CD4-positive, alpha-beta T cell (primary cell): ENCODE measurements at regions not wholly inside any gene's neighbourhood (a gene's known extent, or its start where the extent isn't known, plus 50 kb on each side); places are given as distances from the start of the nearest gene placed in this dataset.
"Not testable (repeated sequence)": the region's sequence is repeated elsewhere in the genome, so short reads cannot be mapped to it uniquely, and the experiment has no call there.

ENCODE experiments used
- ATAC-seq: fragments of 200-7000 bp; cut with Tn5 transposase; one replicate; pipeline ENCODE4 v1.10.0; 2022; ENCODE audit warnings: mild to moderate bottlenecking; ENCODE audit not compliant: poor library complexity
- CTCF ChIA-PET: fragments of 350-600 bp; sonication (Branson Sonifier 250); formaldehyde crosslinking; loops from one replicate; lab custom pipeline; 2021; ENCODE audit warnings: antibody characterized with exemption, inconsistent platforms; lab: Charles Lee
- POLR2A ChIA-PET: fragments of 350-600 bp; sonication (Branson Sonifier 250); formaldehyde crosslinking; loops from one replicate; lab custom pipeline; 2021; ENCODE audit warnings: antibody characterized with exemption, inconsistent platforms; lab: Charles Lee
- DNase-seq, 14 experiments: peaks; one replicate each; pipeline ENCODE4 v3.0.0-alpha.2; 2013 to 2020; ENCODE audit warnings: mixed read lengths in 2 of 14
- H3K27ac ChIP-seq, 2 donors: one replicate each; pipeline versions ENCODE4 v1.5.1 to v1.7.0; 2013; ENCODE audit warnings: low read length in 2 of 2, low read depth in 1 of 2, mild to moderate bottlenecking in 1 of 2
- H3K27me3 ChIP-seq, 2 experiments: 1 replicate in 1 of 2; 2 replicates in 1 of 2; pipeline versions ENCODE4 v1.6.1 to v1.7.0; 2013; ENCODE audit warnings: low read length in 2 of 2, control low read depth in 1 of 2, mild to moderate bottlenecking in 1 of 2, moderate library complexity in 1 of 2; ENCODE audit not compliant: insufficient read depth in 2 of 2, control insufficient read depth in 1 of 2
- H3K36me3 ChIP-seq: one replicate; pipeline ENCODE4 v1.6.1; 2013; ENCODE audit warnings: low read length, control low read depth; ENCODE audit not compliant: insufficient read depth
- H3K4me1 ChIP-seq: one replicate; pipeline ENCODE4 v1.6.1; 2013; ENCODE audit warnings: low read length, control low read depth; ENCODE audit not compliant: insufficient read depth
- H3K4me3 ChIP-seq: one replicate; pipeline ENCODE4 v1.5.1; 2013; ENCODE audit warnings: mild to moderate bottlenecking, low read length, moderate library complexity
- H3K9me3 ChIP-seq, 2 experiments: 1 replicate in 1 of 2; 2 replicates in 1 of 2; pipeline versions ENCODE4 v1.6.1 to v1.7.0; 2013; ENCODE audit warnings: low read length in 2 of 2, mild to moderate bottlenecking in 2 of 2, control low read depth in 1 of 2, moderate library complexity in 1 of 2; ENCODE audit not compliant: control insufficient read depth in 1 of 2, insufficient read depth in 1 of 2
- H3K27ac Mint-ChIP-seq: one replicate; pipeline ENCODE4 v1.8.0; 2020; ENCODE audit warnings: mixed read lengths
- H3K27me3 Mint-ChIP-seq: one replicate; pipeline ENCODE4 v1.8.0; 2021; ENCODE audit warnings: mixed read lengths
- H3K36me3 Mint-ChIP-seq: one replicate; pipeline ENCODE4 v1.8.0; 2021; ENCODE audit warnings: low read depth, mixed read lengths
- H3K4me1 Mint-ChIP-seq: one replicate; pipeline ENCODE4 v1.8.0; 2021; ENCODE audit warnings: low read depth, mixed read lengths
- H3K4me3 Mint-ChIP-seq: one replicate; pipeline ENCODE4 v1.8.0; 2020; ENCODE audit warnings: mild to moderate bottlenecking, mixed read lengths
- H3K9me3 Mint-ChIP-seq: one replicate; pipeline ENCODE4 v1.8.0; 2020; ENCODE audit warnings: mixed read lengths
- CTCF ChIP-seq: fragments of 200-600 bp; IDR thresholded peaks from one replicate; pipeline ENCODE4 v1.8.0; 2022; ENCODE audit warnings: antibody characterized with exemption, mild to moderate bottlenecking
- intact Hi-C, 2 experiments: fragments of 100-400 bp; cut with DNase I in 1 of 2; cut with micrococcal nuclease in 1 of 2; formaldehyde crosslinking; loops; one replicate each; pipeline versions ENCODE4 v1.15.1 to v1.9.0; 2023 to 2025; cut with DNase I, micrococcal nuclease

GRCh38 chr11:101241160-101241795 is 111.7 kb upstream of the PGR start:
- Histone ChIP-seq H3K4me3 (no peak overlapping the region), H3K4me1 (no peaks in the 10 kb centered on the region), H3K27me3 (no peaks in the 10 kb centered on the region), H3K9me3 (peaks cover 0 to 13% of the 10 kb centered on the region in 2 experiments), H3K27ac (no peak overlapping the region), H3K36me3 (no peaks in the 10 kb centered on the region)
- ATAC-seq, result no peak
- Mint-ChIP-seq H3K36me3 (no peaks in the 10 kb centered on the region), H3K27me3 (no peaks in the 10 kb centered on the region), H3K9me3 (peaks cover 6% of the 10 kb centered on the region), H3K27ac (no peak overlapping the region), H3K4me1 (no peaks in the 10 kb centered on the region), H3K4me3 (no peak overlapping the region)
- POLR2A ChIA-PET, result no interaction called here
- CTCF ChIA-PET, result no interaction called here
- no peak for DNase-seq
- intact Hi-C loops, result no loop called here
- no peak for TF ChIP-seq CTCF

DNA sequence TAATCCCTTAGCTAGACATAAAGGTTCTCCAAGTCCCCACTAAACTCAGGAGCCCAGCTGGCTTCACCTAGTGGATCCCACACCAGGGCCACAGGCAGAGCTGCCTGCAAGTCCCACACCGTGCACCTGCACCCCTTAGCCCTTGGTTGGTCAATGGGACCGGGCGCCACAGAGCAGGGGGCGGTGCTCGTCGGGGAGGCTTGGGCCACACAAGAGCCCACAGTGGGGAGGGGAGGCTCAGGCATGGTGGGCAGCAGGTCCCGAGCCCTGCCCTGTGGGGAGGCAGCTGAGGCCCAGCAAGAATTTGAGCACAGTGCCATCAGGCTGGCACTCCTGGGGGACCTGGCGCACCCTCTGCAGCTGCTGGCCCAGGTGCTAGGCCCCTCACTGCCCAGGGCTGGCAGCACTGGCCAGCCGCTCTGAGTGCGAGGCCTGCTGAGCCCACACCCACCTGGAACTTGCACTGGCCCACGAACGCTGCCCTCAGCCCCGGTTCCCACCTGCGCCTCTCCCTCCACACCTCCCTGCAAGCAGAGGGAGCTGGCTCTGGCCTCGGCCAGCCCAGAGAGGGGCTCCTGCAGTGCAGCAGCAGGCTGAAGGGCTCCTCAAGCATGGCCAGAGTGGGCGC is 101.7 kb upstream of the PGR start:
- H3K27me3 Mint-ChIP-seq, H3K36me3 ChIP-seq, H3K4me1 ChIP-seq, CTCF ChIA-PET, H3K27ac Mint-ChIP-seq, DNase-seq, H3K27me3 ChIP-seq, H3K27ac ChIP-seq, H3K36me3 Mint-ChIP-seq, H3K4me3 Mint-ChIP-seq, ATAC-seq, H3K4me3 ChIP-seq, H3K4me1 Mint-ChIP-seq, POLR2A ChIA-PET, intact Hi-C loops: not testable (repeated sequence)
- peaks cover 12% of the 10 kb centered on the region for H3K9me3 Mint-ChIP-seq
- peaks cover 0 to 18% of the 10 kb centered on the region in 2 experiments for H3K9me3 ChIP-seq

DNA sequence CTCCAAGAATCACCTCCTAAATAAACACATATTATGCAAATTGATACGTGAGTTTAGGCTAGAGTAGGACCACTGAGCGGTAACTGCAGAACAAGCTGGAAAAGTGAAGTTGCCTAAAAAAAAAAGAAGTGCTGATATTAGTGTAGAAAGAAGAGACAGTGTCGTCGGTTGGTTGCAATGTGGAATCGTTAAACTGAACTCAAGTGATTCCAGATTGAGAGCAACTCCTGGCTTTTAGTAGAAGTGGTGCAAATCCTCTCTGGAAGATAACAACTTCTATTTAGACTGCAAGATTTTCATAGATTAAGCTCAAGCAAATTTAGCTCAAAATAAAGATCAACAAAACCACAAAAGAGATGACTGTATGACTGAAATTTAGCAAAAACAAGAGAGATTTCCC is 97.0 kb upstream of the PGR start:
- ChIA-PET POLR2A (no interaction called here), CTCF (no interaction called here)
- H3K4me1 ChIP-seq, result no peaks in the 10 kb centered on the region
- ATAC-seq (no peak), DNase-seq (no peak)
- H3K36me3 ChIP-seq, result no peaks in the 10 kb centered on the region
- H3K4me3 ChIP-seq, result no peak overlapping the region
- no peaks in the 10 kb centered on the region for H3K27me3 Mint-ChIP-seq
- peaks cover 7 to 27% of the 10 kb centered on the region in 2 experiments for H3K9me3 ChIP-seq
- H3K4me3 Mint-ChIP-seq, result no peak overlapping the region
- no peak overlapping the region for H3K27ac Mint-ChIP-seq
- intact Hi-C loops, result no loop called here
- H3K36me3 Mint-ChIP-seq, result no peaks in the 10 kb centered on the region
- no peak overlapping the region for H3K27ac ChIP-seq
- no peaks in the 10 kb centered on the region for H3K27me3 ChIP-seq
- peaks cover 15% of the 10 kb centered on the region for H3K9me3 Mint-ChIP-seq
- no peaks in the 10 kb centered on the region for H3K4me1 Mint-ChIP-seq
- TF ChIP-seq CTCF, result no peak

DNA sequence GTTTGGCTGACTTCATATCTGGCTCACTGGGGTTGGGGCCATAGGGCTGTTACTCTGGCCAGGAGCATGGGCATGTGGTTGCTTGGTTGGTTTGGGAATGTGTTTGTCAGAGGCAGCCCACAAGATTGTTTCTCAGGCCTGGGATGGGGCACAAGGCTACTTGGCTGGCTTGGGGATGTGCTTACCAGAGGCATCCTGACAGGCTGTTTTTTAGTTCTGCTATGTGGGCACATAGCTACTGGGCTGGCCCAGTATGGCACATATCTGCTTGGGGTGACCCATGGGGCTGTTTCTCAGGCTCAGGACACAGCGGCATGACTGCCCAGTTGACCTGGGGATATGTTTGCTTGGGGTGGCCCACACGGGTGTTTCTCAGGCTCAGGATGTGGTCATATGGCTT is 94.6 kb upstream of the PGR start:
- intact Hi-C loops, result no loop called here
- no peaks in the 10 kb centered on the region for H3K4me1 Mint-ChIP-seq
- Histone ChIP-seq H3K4me1 (no peaks in the 10 kb centered on the region), H3K36me3 (no peaks in the 10 kb centered on the region), H3K9me3 (peaks cover 7 to 17% of the 10 kb centered on the region in 2 experiments), H3K4me3 (no peak overlapping the region), H3K27ac (no peak overlapping the region), H3K27me3 (no peaks in the 10 kb centered on the region)
- ChIA-PET POLR2A (no interaction called here), CTCF (no interaction called here)
- H3K27ac Mint-ChIP-seq, result no peak overlapping the region
- no peak for TF ChIP-seq CTCF
- ATAC-seq, result no peak
- no peak overlapping the region for H3K4me3 Mint-ChIP-seq
- H3K36me3 Mint-ChIP-seq, result no peaks in the 10 kb centered on the region
- H3K27me3 Mint-ChIP-seq, result no peaks in the 10 kb centered on the region
- DNase-seq, result no peak
- peaks cover 21% of the 10 kb centered on the region for H3K9me3 Mint-ChIP-seq

DNA sequence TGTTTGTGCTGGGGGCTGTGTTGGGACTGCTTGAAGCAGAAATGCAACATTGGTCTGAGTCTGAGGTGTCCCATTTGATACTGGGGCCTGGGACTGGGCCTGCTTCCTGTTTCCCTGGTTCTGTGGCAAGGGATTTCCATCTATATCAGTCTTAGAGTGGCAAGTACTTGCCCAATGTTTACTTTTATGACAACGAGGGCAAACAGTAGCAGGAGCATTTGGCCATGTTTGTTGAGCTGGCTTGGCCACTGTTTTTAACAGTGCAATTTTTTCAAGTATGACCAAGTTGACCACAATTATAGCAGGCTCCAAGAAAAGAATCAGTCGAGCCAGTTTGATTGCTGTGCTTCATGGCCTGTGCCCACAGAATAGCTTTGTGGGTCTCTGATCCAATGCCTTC is 88.5 kb upstream of the PGR start:
- H3K27ac Mint-ChIP-seq, POLR2A ChIA-PET, CTCF ChIA-PET, intact Hi-C loops, DNase-seq, H3K4me3 Mint-ChIP-seq, ATAC-seq, H3K4me3 ChIP-seq, H3K36me3 Mint-ChIP-seq, H3K27me3 Mint-ChIP-seq, H3K27ac ChIP-seq, H3K4me1 ChIP-seq, H3K27me3 ChIP-seq, H3K4me1 Mint-ChIP-seq, H3K36me3 ChIP-seq, H3K9me3 ChIP-seq: not testable (repeated sequence)
- H3K9me3 Mint-ChIP-seq, result peaks cover 18% of the 10 kb centered on the region
